Neural cell (in vitro differentiated cells): ENCODE measurements at regions not wholly inside any gene's neighbourhood (a gene's known extent, or its start where the extent isn't known, plus 50 kb on each side); places are given as distances from the start of the nearest gene placed in this dataset.

Experiments
- H2AFZ ChIP-seq: fragments of 200-600, 300-800 bp; sonication (generic), shearing (Covaris generic); 2 replicates; pipeline ENCODE4 v1.6.0; 2014; ENCODE audit warnings: low read depth, mild to moderate bottlenecking, antibody characterized with exemption, low read length, moderate library complexity
- H3F3A ChIP-seq: fragments of 200-600 bp; shearing (Covaris generic); 2 replicates; pipeline ENCODE4 v1.6.1; 2016; ENCODE audit warnings: mild to moderate bottlenecking, moderate library complexity, mixed read lengths, antibody characterized with exemption, low read length; ENCODE audit not compliant: insufficient read depth, poor library complexity, severe bottlenecking
- H3K27ac ChIP-seq: fragments of 200-600, 300-800 bp; sonication (generic), shearing (Covaris generic); 2 replicates; pipeline ENCODE4 v1.5.1; 2014; ENCODE audit warnings: mild to moderate bottlenecking, low read length, moderate library complexity
- H3K27me3 ChIP-seq: fragments of 300-800, 200-600 bp; sonication (generic), shearing (Covaris generic); 2 replicates; pipeline ENCODE4 v1.6.0; 2014; ENCODE audit warnings: mild to moderate bottlenecking, low read depth, low read length, moderate library complexity; ENCODE audit not compliant: insufficient read depth
- H3K36me3 ChIP-seq: fragments of 300-800, 200-600 bp; sonication (generic), shearing (Covaris generic); 2 replicates; pipeline ENCODE4 v1.5.1; 2014; ENCODE audit warnings: mild to moderate bottlenecking, antibody characterized with exemption, low read length, moderate library complexity; ENCODE audit not compliant: insufficient read depth
- H3K4me2 ChIP-seq: fragments of 300-800, 200-600 bp; sonication (generic), shearing (Covaris generic); 2 replicates; pipeline ENCODE4 v1.6.0; 2014; ENCODE audit warnings: mild to moderate bottlenecking, low read length
- H3K4me3 ChIP-seq: fragments of 300-800, 200-600 bp; sonication (generic), shearing (Covaris generic); 2 replicates; pipeline ENCODE4 v1.5.1; 2014; ENCODE audit warnings: mild to moderate bottlenecking, low read length, moderate library complexity
- H3K79me2 ChIP-seq: fragments of 200-600 bp; shearing (Covaris generic); replicated peaks from 2 replicates; pipeline ENCODE4 v1.6.0; 2014; ENCODE audit warnings: mild to moderate bottlenecking, low read length, moderate library complexity; ENCODE audit not compliant: insufficient read depth
- H3K9ac ChIP-seq: fragments of 300-800, 200-600 bp; sonication (generic), shearing (Covaris generic); 2 replicates; pipeline ENCODE4 v1.6.1; 2016; ENCODE audit warnings: mild to moderate bottlenecking, low read length, mixed read lengths
- H3K9me2 ChIP-seq: fragments of 200-600 bp; shearing (Covaris generic); 2 replicates; pipeline ENCODE4 v1.6.1; 2016; ENCODE audit warnings: mild to moderate bottlenecking, low read length, mixed read lengths; ENCODE audit not compliant: insufficient read depth
- H3K9me3 ChIP-seq: fragments of 200-600, 300-800 bp; sonication (generic), shearing (Covaris generic); 2 replicates; pipeline ENCODE4 v1.6.1; 2016; ENCODE audit warnings: mild to moderate bottlenecking, mixed run types, low read length, moderate library complexity, mixed read lengths
- H4K20me1 ChIP-seq: fragments of 200-600 bp; shearing (Covaris generic); 2 replicates; pipeline ENCODE4 v1.6.1; 2016; ENCODE audit warnings: mild to moderate bottlenecking, mixed run types; ENCODE audit not compliant: insufficient read depth
- CTCF ChIP-seq: fragments of 450-650 bp; IDR thresholded peaks from 2 replicates; pipeline ENCODE4 v1.5.1; 2014; ENCODE audit warnings: antibody characterized with exemption, mild to moderate bottlenecking, moderate library complexity; ENCODE audit not compliant: poor library complexity, severe bottlenecking
- EP300 ChIP-seq: fragments of 450-650 bp; conservative IDR thresholded peaks from 2 replicates; pipeline ENCODE4 v1.6.1; 2014; ENCODE audit warnings: antibody characterized with exemption, mild to moderate bottlenecking, moderate library complexity; ENCODE audit not compliant: poor library complexity, severe bottlenecking
- EZH2 ChIP-seq: fragments of 200-600, 300-800 bp; shearing (Covaris generic), sonication (generic); IDR thresholded peaks from 2 replicates; pipeline ENCODE4 v1.6.1; 2014; ENCODE audit warnings: antibody characterized with exemption, low read length, borderline replicate concordance, mild to moderate bottlenecking; ENCODE audit not compliant: insufficient read depth, poor library complexity, severe bottlenecking
- MXI1 ChIP-seq: fragments of 450-650 bp; conservative IDR thresholded peaks from 2 replicates; pipeline ENCODE4 v1.6.1; 2014; ENCODE audit warnings: antibody characterized with exemption, mild to moderate bottlenecking; ENCODE audit not compliant: poor library complexity, severe bottlenecking
- POLR2AphosphoS5 ChIP-seq: IDR thresholded peaks from 2 replicates; pipeline ENCODE4 v1.6.1; 2012
- RAD21 ChIP-seq: fragments of 450-650 bp; conservative IDR thresholded peaks from 2 replicates; pipeline ENCODE4 v1.6.1; 2014; ENCODE audit warnings: antibody characterized with exemption, mild to moderate bottlenecking, moderate library complexity
- REST ChIP-seq: IDR thresholded peaks from 2 replicates; pipeline ENCODE4 v1.6.1; 2012; ENCODE audit warnings: borderline replicate concordance
- SMC3 ChIP-seq: fragments of 450-650 bp; conservative IDR thresholded peaks from 2 replicates; pipeline ENCODE4 v1.6.1; 2014; ENCODE audit warnings: antibody characterized with exemption, mild to moderate bottlenecking, moderate library complexity; ENCODE audit not compliant: poor library complexity
- TAF1 ChIP-seq: IDR thresholded peaks from 2 replicates; pipeline ENCODE4 v1.6.1; 2012; ENCODE audit warnings: low read depth

- Histone ChIP-seq H3K27ac (no peak overlapping the region), H3K9ac (no peak overlapping the region), H2AFZ (no peak overlapping the region), H3K4me2 (no peak overlapping the region), H3K36me3 (no peaks in the 10 kb centered on the region), H4K20me1 (no peaks in the 10 kb centered on the region), H3K4me3 (no peak overlapping the region), H3K9me2 (no peaks in the 10 kb centered on the region), H3K79me2 (no peaks in the 10 kb centered on the region), H3F3A (no peaks in the 10 kb centered on the region), H3K9me3 (no peaks in the 10 kb centered on the region), H3K27me3 (no peaks in the 10 kb centered on the region)
- no peak for TF ChIP-seq EZH2
- TF ChIP-seq TAF1: no peak
- no peak for TF ChIP-seq EP300
- TF ChIP-seq CTCF: no peak
- TF ChIP-seq RAD21: no peak
- no peak for TF ChIP-seq POLR2AphosphoS5
- TF ChIP-seq MXI1: no peak
- no peak for TF ChIP-seq REST
Observed at GRCh38 chr2:128492966-128493811, 174.5 kb upstream of the HS6ST1 start.

GRCh38 chr2:128493880-128494279 is 175.2 kb upstream of the HS6ST1 start:
- Histone ChIP-seq H3K79me2 (no peaks in the 10 kb centered on the region), H3K36me3 (no peaks in the 10 kb centered on the region), H3K9me2 (no peaks in the 10 kb centered on the region), H3K4me3 (no peak overlapping the region), H3K27me3 (no peaks in the 10 kb centered on the region), H3K4me2 (no peak overlapping the region), H3K9ac (no peak overlapping the region), H2AFZ (no peak overlapping the region), H3F3A (no peaks in the 10 kb centered on the region), H3K9me3 (no peaks in the 10 kb centered on the region), H4K20me1 (no peaks in the 10 kb centered on the region), H3K27ac (no peak overlapping the region)
- TF ChIP-seq SMC3: no peak
- TF ChIP-seq TAF1: no peak
- no peak for TF ChIP-seq MXI1
- no peak for TF ChIP-seq EP300
- no peak for TF ChIP-seq EZH2
- no peak for TF ChIP-seq CTCF
- no peak for TF ChIP-seq RAD21
- no peak for TF ChIP-seq POLR2AphosphoS5
- no peak for TF ChIP-seq REST
